ENCODE measurements at regions not wholly inside any gene's neighbourhood (a gene's known extent, or its start where the extent isn't known, plus 50 kb on each side); places are given as distances from the start of the nearest gene placed in this dataset.

GRCh38 chr1:187306710-187307415, 478.1 kb downstream of the PLA2G4A start:
- DNase-seq (ENCODE audit: low read depth): no peak

- no peak for DNase-seq (ENCODE audit: low read depth)
These were observed 481.4 kb downstream of the PLA2G4A start for GRCh38 chr1:187310038-187310631.

DNA sequence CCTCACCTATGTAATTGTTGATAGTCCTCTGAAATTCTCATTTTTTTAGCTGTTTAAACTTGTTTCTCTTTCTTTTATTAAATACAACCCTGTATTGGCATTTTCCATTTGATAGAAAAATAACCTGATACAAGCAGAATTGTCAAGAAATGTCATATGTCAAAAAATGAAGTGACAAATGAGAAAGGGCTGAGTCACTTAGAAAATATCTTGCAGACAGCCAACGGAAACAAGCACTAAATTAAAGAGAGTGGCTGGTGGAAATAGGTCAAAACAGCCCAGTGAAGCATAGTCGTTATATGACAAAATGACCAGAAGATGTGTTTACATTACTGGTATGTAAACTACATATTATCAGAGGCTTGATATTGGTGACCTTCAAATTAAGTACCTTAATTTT, 484.4 kb downstream of the PLA2G4A start:
- DNase-seq (ENCODE audit: low read depth): no peak

DNA sequence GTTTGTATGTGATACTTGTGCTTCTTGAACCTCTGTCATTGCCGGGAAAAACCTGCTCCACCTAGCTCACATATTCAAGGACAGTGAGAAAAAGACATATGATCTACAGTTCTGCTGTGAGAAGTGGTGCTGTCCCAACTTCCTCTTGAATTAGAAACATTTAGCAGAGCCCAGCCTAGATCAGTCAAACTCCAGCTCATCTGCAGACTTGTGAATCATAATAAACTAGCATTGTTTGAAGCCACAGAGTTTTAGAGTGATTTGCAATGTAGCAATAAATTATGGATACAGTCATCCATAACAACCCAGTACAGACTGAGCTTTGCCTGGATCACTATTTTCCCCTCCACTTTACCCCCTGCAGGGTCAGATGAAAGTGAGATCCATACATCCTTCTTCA, 497.8 kb downstream of the PLA2G4A start:
- no peak for DNase-seq (ENCODE audit: low read depth)

- DNase-seq (ENCODE audit: low read depth): no peak
These were observed 507.9 kb downstream of the PLA2G4A start for GRCh38 chr1:187336441-187337168.

GRCh38 chr1:187338762-187339412, 510.1 kb downstream of the PLA2G4A start:
- no peak for DNase-seq (ENCODE audit: low read depth)

GRCh38 chr1:187342495-187342894, 513.7 kb downstream of the PLA2G4A start:
- no peak for DNase-seq (ENCODE audit: low read depth)

DNA sequence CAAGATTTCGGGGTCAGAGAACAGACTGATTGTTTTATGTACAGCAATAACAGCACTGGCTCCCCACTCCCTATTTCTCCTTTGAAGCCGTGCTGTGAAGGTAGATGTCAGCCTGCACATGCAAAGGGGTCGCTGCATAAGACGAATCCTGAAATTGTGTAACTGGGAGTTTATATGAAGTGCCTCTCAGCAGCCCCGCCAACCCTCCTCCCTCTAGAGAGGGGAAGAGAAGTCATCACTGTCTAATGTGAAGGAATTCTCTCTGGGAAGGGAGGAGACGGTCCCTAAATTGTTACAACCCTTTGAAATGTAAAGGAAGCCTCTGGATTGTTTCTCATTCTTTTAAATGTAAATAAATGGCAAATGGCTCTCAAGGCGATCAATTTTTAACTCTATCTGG, 545.3 kb downstream of the PLA2G4A start:
- no peak for DNase-seq (ENCODE audit: low read depth)

GRCh38 chr1:187374742-187375141, 546.0 kb downstream of the PLA2G4A start:
- no peak for DNase-seq (ENCODE audit: low read depth)

GRCh38 chr1:187383366-187383765, 554.6 kb downstream of the PLA2G4A start:
- no peak for DNase-seq (ENCODE audit: low read depth)

DNA sequence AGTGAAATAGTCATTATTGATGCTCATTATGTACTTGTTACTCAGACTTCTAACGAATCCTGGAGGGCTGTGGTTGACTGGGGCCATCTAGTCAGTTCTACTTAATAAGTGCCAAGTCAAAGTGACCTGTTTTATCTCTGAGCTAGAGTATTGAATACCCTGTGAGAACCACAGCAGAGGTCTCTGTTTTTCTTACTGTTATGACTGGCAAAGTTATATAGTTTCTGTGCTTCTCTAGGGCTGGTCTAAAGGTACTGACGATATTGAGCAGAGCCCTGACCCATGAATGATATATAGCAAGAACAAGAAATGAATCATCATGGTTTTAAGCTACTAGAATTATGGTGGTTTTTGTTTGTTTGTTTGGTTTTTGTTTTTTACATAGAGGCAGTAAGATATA, 555.8 kb downstream of the PLA2G4A start:
- no peak for DNase-seq (ENCODE audit: low read depth)

DNA sequence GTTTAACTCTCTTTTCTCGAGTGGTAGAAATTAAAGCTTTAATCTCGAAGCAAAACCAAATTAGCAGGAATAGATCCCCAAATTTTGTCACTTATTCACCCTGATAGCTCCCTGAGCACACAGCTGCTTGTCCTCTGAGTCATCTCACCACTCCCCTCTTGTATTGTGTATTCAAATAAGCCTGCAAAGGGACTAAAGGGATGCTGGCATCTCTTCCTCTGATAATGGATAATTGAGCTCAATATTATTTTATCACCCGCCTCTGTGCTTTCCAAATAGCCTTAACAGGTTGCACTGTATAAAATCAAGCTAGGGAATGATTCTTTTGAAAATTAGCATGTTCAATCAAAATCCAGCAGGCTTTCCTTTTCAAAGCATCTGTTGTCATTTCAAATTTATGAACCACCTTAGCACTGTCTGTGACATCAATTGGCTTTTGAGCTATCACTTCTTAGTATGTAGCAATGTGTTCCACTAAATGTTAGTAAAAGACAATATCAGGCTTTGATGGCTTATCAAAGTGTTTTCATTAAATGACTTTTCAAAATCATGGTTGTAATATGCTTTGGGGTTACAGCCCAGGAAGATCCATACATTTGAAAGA, 561.6 kb downstream of the PLA2G4A start:
- no peak for DNase-seq (ENCODE audit: low read depth)

GRCh38 chr1:187396226-187396625, 567.5 kb downstream of the PLA2G4A start:
- DNase-seq (ENCODE audit: low read depth): no peak

GRCh38 chr1:187396929-187397796, 568.4 kb downstream of the PLA2G4A start:
- no peak for DNase-seq (ENCODE audit: low read depth)

DNA sequence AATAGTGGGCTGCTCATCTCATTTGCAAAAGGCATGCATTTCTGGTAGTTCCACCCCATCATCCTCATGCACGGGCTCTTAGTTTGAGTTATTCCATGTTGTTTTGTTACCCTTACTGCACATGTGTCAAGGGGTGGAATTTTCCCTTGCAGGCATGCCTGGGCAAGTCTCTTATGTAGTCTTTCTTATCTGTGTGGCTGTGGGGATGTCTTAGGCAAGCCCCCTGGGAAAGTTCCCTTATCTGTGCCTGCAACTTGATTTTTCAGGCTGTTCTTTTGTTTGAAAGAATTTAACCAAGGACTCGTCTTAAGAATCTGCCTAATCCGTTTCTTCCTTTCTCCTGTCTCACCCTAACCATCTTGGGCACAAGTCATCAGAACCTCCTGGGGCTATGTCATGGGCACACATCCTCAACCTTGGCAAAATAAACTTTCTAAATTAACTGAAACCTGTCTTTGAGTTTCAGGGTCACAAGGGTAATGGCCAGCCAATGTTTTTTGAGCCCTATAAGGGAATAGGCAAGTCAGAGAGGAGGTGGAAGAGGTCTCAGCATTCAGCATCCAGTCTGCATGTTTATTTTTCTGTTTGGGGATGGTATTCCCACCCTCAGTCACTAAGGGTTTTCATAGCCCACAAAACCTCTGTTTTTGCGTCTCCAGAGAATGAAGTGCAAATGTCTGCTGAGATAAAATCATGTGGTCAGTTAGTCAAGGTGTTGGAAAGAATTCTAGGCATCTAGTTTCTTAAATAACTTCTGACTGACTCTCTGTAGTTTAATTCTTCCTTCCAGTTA, 579.7 kb downstream of the PLA2G4A start:
- DNase-seq (ENCODE audit: low read depth): no peak

GRCh38 chr1:187409341-187409740, 580.6 kb downstream of the PLA2G4A start:
- no peak for DNase-seq (ENCODE audit: low read depth)

- no peak for DNase-seq (ENCODE audit: low read depth)
These were observed 582.4 kb downstream of the PLA2G4A start for GRCh38 chr1:187411118-187411517.

DNA sequence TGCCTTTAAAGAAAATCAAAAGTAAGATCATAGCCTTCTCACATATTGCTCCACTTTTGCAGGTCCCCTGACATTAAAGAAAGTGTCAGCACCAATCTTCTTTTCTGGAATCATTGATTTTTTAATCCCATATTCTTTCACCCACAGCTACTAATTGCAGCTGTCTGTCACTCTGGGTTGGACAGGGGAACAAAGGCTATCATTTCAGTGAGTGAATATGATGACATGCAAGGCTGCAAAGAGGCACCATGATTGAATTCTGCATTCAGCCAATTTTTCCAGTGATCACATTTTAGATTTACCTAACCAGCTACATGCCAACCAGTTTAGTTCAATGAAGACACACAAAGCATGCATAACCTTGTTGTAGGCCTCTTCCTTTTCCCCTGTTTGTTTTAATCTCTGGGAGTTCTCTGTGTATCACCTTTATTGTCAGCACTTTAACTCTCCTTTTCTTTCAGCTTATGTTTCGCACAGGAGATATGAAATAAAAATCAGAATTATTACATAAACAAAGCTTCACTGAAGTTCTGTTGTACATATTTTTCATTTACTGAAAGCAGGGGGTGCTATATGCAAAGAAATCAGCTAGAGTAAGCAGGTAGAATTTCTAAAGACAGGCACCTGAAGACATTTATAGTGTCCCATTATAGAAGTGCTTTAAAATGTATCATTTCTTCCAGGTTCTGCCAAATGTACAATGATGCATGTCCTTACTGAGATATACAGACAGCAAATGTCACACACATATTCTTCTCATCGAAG, 584.8 kb downstream of the PLA2G4A start:
- DNase-seq (ENCODE audit: low read depth): no peak

GRCh38 chr1:187415065-187415464, 586.3 kb downstream of the PLA2G4A start:
- no peak for DNase-seq (ENCODE audit: low read depth)

- no peak for DNase-seq (ENCODE audit: low read depth)
These were observed 588.8 kb downstream of the PLA2G4A start for GRCh38 chr1:187417520-187417919.

Data from RPMI7951 (cell line).